H9 (cell line): ENCODE measurements at regions not wholly inside any gene's neighbourhood (a gene's known extent, or its start where the extent isn't known, plus 50 kb on each side); places are given as distances from the start of the nearest gene placed in this dataset.

Experiments
- DNase-seq: peaks from one replicate; pipeline ENCODE4 v3.0.0-alpha.2; 2017
- H2AFZ ChIP-seq: one replicate; pipeline ENCODE4 v1.6.1; 2013; ENCODE audit warnings: mild to moderate bottlenecking, low read length, control low read depth, moderate library complexity
- H2AK5ac ChIP-seq: 2 replicates; pipeline ENCODE4 v1.6.1; 2013; ENCODE audit warnings: low read length, control low read depth, mixed read lengths; ENCODE audit not compliant: insufficient read length
- H2BK120ac ChIP-seq: one replicate; pipeline ENCODE4 v1.6.1; 2013; ENCODE audit warnings: low read depth, mild to moderate bottlenecking, low read length, control low read depth, inconsistent platforms; ENCODE audit not compliant: poor library complexity, severe bottlenecking
- H2BK12ac ChIP-seq: 2 replicates; pipeline ENCODE4 v1.6.1; 2013; ENCODE audit warnings: low read length, control low read depth, mixed read lengths, low read depth; ENCODE audit not compliant: insufficient read length
- H2BK15ac ChIP-seq: 2 replicates; pipeline ENCODE4 v1.6.1; 2013; ENCODE audit warnings: low read depth, low read length, control low read depth
- H2BK20ac ChIP-seq: one replicate; pipeline ENCODE4 v1.6.1; 2013; ENCODE audit warnings: low read depth, mild to moderate bottlenecking, low read length, control low read depth, inconsistent platforms; ENCODE audit not compliant: poor library complexity, severe bottlenecking
- H2BK5ac ChIP-seq: 2 replicates; pipeline ENCODE4 v1.6.1; 2013; ENCODE audit warnings: low read length, control low read depth, mixed read lengths; ENCODE audit not compliant: insufficient read length
- H3K14ac ChIP-seq: 2 replicates; pipeline ENCODE4 v1.6.1; 2013; ENCODE audit warnings: low read length, control low read depth; ENCODE audit not compliant: insufficient read depth
- H3K18ac ChIP-seq: 2 replicates; pipeline ENCODE4 v1.6.1; 2013; ENCODE audit warnings: low read depth, mild to moderate bottlenecking, mixed read lengths, low read length, control low read depth; ENCODE audit not compliant: insufficient read length
- H3K23ac ChIP-seq: 2 replicates; pipeline ENCODE4 v1.6.1; 2013; ENCODE audit warnings: low read length, control low read depth, mixed read lengths, low read depth; ENCODE audit not compliant: insufficient read length
- H3K23me2 ChIP-seq: 2 replicates; pipeline ENCODE4 v1.6.1; 2013; ENCODE audit warnings: low read depth, mild to moderate bottlenecking, mixed read lengths, low read length, control low read depth; ENCODE audit not compliant: insufficient read length, poor library complexity, severe bottlenecking
- H3K27ac ChIP-seq: 2 replicates; pipeline ENCODE4 v1.5.1; 2013; ENCODE audit warnings: low read length, control low read depth, mixed read lengths, low read depth; ENCODE audit not compliant: insufficient read length
- H3K27me3 ChIP-seq: 2 replicates; pipeline ENCODE4 v1.6.1; 2013; ENCODE audit warnings: low read length, control low read depth, inconsistent platforms; ENCODE audit not compliant: insufficient read depth
- H3K4ac ChIP-seq: 2 replicates; pipeline ENCODE4 v1.6.1; 2013; ENCODE audit warnings: low read depth, mild to moderate bottlenecking, control low read depth, inconsistent platforms, low read length, moderate library complexity
- H3K4me1 ChIP-seq: 2 replicates; pipeline ENCODE4 v1.6.1; 2013; ENCODE audit warnings: low read length, control low read depth, inconsistent platforms; ENCODE audit not compliant: insufficient read depth
- H3K4me2 ChIP-seq: 2 replicates; pipeline ENCODE4 v1.6.1; 2013; ENCODE audit warnings: low read length, control low read depth, mixed read lengths; ENCODE audit not compliant: insufficient read length, insufficient read depth
- H3K56ac ChIP-seq: 2 replicates; pipeline ENCODE4 v1.6.1; 2013; ENCODE audit warnings: low read depth, mild to moderate bottlenecking, mixed read lengths, low read length, control low read depth; ENCODE audit not compliant: insufficient read length
- H3K79me1 ChIP-seq: 2 replicates; pipeline ENCODE4 v1.6.1; 2013; ENCODE audit warnings: low read depth, mild to moderate bottlenecking, moderate library complexity, low read length, control low read depth, inconsistent platforms; ENCODE audit not compliant: insufficient read depth, poor library complexity, severe bottlenecking
- H3K79me2 ChIP-seq: 2 replicates; pipeline ENCODE4 v1.6.1; 2013; ENCODE audit warnings: low read length, control low read depth, inconsistent platforms; ENCODE audit not compliant: insufficient read depth
- H3K9ac ChIP-seq: 2 replicates; pipeline ENCODE4 v1.6.1; 2013; ENCODE audit warnings: low read length, control low read depth, mixed read lengths; ENCODE audit not compliant: insufficient read length; ENCODE audit errors: extremely low read depth
- H3K9me3 ChIP-seq: one replicate; pipeline ENCODE4 v1.6.1; 2013; ENCODE audit warnings: low read depth, low read length, inconsistent platforms; ENCODE audit not compliant: control insufficient read depth
- H3T11ph ChIP-seq: one replicate; pipeline ENCODE4 v1.6.1; 2013; ENCODE audit warnings: mild to moderate bottlenecking, low read length, control low read depth, inconsistent platforms
- H4K20me1 ChIP-seq: one replicate; pipeline ENCODE4 v1.6.1; 2013; ENCODE audit not compliant: control insufficient read depth, insufficient read length, insufficient read depth
- H4K5ac ChIP-seq: 2 replicates; pipeline ENCODE4 v1.6.1; 2013; ENCODE audit warnings: low read depth, mild to moderate bottlenecking, mixed read lengths, low read length, control low read depth; ENCODE audit not compliant: insufficient read length
- H4K8ac ChIP-seq: replicated peaks from 2 replicates; pipeline ENCODE4 v1.6.1; 2013; ENCODE audit warnings: low read length, control low read depth, mixed read lengths, low read depth; ENCODE audit not compliant: insufficient read length
- H4K91ac ChIP-seq: 2 replicates; pipeline ENCODE4 v1.6.1; 2013; ENCODE audit warnings: low read depth, mild to moderate bottlenecking, moderate library complexity, mixed read lengths, low read length, control low read depth; ENCODE audit not compliant: insufficient read length
- H3K27ac Mint-ChIP-seq, 3 experiments: 2 replicates in 2 of 3; 3 replicates in 1 of 3; pipeline ENCODE4 v1.8.0; 2020 to 2021; ENCODE audit warnings: mixed read lengths in 3 of 3, mild to moderate bottlenecking in 1 of 3, moderate library complexity in 1 of 3
- H3K27me3 Mint-ChIP-seq: 2 replicates; pipeline ENCODE4 v1.8.0; 2021; ENCODE audit warnings: low read depth, mild to moderate bottlenecking, moderate library complexity, mixed read lengths
- H3K36me3 Mint-ChIP-seq, 3 experiments: 2 replicates in 2 of 3; 3 replicates in 1 of 3; pipeline ENCODE4 v1.8.0; 2020 to 2021; ENCODE audit warnings: low read depth in 3 of 3, mixed read lengths in 3 of 3; ENCODE audit not compliant: insufficient read depth in 1 of 3
- H3K4me1 Mint-ChIP-seq, 2 experiments: 2 replicates each; pipeline ENCODE4 v1.8.0; 2020; ENCODE audit warnings: mixed read lengths in 2 of 2
- H3K4me3 Mint-ChIP-seq, 2 experiments: 2 replicates in 1 of 2; 3 replicates in 1 of 2; pipeline ENCODE4 v1.8.0; 2020 to 2021; ENCODE audit warnings: mild to moderate bottlenecking in 2 of 2, mixed read lengths in 2 of 2, moderate library complexity in 1 of 2
- H3K9me3 Mint-ChIP-seq, 2 experiments: 2 replicates in 1 of 2; 3 replicates in 1 of 2; pipeline ENCODE4 v1.8.0; 2020; ENCODE audit warnings: mild to moderate bottlenecking in 2 of 2, mixed read lengths in 2 of 2, moderate library complexity in 1 of 2
- CTCF ChIP-seq: fragments of 200-600 bp; sonication (generic); conservative IDR thresholded peaks from 3 replicates; pipeline ENCODE4 v1.8.0; 2021; ENCODE audit warnings: antibody characterized with exemption, mild to moderate bottlenecking
- WGBS: extraction: QIAGEN DNeasy Blood & Tissue Kit; methylation state at CpG from one replicate; pipeline ENCODE4 v1.1.7; 2013; ENCODE audit warnings: missing lambda C conversion rate, low lambda C conversion rate, mixed read lengths; ENCODE audit not compliant: insufficient read length; ENCODE audit errors: extremely low coverage; 5-methylcytosine and 5-hydroxymethylcytosine counted together

- Mint-ChIP-seq H3K4me3 (no peak overlapping the region), H3K27ac (no peak overlapping the region), H3K36me3 (peaks cover 0 to 10% (median 0%) of the 10 kb centered on the region in 3 experiments; a peak in 2 of 7 replicates), H3K9me3 (peaks cover 11% of the 10 kb centered on the region in 2 experiments; a peak in 4 of 5 replicates), H3K4me1 (no peaks in the 10 kb centered on the region), H3K27me3 (no peaks in the 10 kb centered on the region)
- Histone ChIP-seq H3K4me1 (no peaks in the 10 kb centered on the region), H3K9ac (no peak overlapping the region), H3K4me2 (no peak overlapping the region), H4K20me1 (no peaks in the 10 kb centered on the region), H2AK5ac (no peak overlapping the region), H3T11ph (no peak overlapping the region), H3K4ac (no peak overlapping the region), H3K14ac (no peak overlapping the region), H2AFZ (no peak overlapping the region), H3K18ac (no peak overlapping the region), H3K9me3 (no peaks in the 10 kb centered on the region), H2BK5ac (no peak overlapping the region), H4K5ac (no peak overlapping the region), H3K23ac (no peak overlapping the region), H3K56ac (no peak overlapping the region), H3K79me1 (no peaks in the 10 kb centered on the region), H2BK15ac (no peak overlapping the region), H4K91ac (no peak overlapping the region), H4K8ac (no peak overlapping the region), H3K79me2 (no peaks in the 10 kb centered on the region), H2BK20ac (no peak overlapping the region), H3K27me3 (no peaks in the 10 kb centered on the region), H2BK120ac (no peak overlapping the region), H2BK12ac (no peak overlapping the region), H3K23me2 (no peaks in the 10 kb centered on the region), H3K27ac (no peak overlapping the region)
- WGBS: no CpG with 5 or more reads among the region's 1 CpG
- no peak for TF ChIP-seq CTCF
- DNase-seq: no peak
Observed at GRCh38 chr9:23243523-23243922, 582.5 kb downstream of the ELAVL2 start.
